Activated CD4-positive, alpha-beta T cell treated with anti-CD3 and anti-CD28 coated beads, Interleukin-2, amount 50 U/mL, for 1 hour (primary cell): ENCODE measurements at regions not wholly inside any gene's neighbourhood (a gene's known extent, or its start where the extent isn't known, plus 50 kb on each side); places are given as distances from the start of the nearest gene placed in this dataset.
"Not testable (repeated sequence)": the region's sequence is repeated elsewhere in the genome, so short reads cannot be mapped to it uniquely, and the experiment has no call there.

Source experiments
- DNase-seq: peaks from one replicate; pipeline ENCODE4 v3.0.0-alpha.2; 2020

GRCh38 chr4:181006499-181007260, 1236.5 kb upstream of the TENM3 start:
- DNase-seq: no peak

DNA sequence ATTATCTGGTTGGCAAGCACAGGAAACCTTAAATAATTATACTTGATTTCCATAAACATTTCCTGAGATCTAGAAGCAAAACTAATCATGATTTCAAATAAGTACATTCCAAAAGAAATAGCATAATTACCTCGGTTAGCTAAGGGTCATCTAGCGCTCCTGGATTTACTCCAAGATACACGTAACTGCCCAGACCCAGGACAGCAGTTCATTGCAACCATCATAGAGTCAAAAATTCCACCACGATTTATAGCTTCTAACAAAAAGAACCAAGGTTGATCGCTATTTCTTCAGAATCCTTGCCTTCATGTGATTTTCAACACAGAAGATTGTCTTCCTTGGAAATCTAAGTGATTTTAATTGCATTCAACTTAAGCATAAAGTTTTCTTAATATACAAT, 1235.5 kb upstream of the TENM3 start:
- no peak for DNase-seq

GRCh38 chr4:181008164-181008563, 1235.0 kb upstream of the TENM3 start:
- DNase-seq: no peak

DNA sequence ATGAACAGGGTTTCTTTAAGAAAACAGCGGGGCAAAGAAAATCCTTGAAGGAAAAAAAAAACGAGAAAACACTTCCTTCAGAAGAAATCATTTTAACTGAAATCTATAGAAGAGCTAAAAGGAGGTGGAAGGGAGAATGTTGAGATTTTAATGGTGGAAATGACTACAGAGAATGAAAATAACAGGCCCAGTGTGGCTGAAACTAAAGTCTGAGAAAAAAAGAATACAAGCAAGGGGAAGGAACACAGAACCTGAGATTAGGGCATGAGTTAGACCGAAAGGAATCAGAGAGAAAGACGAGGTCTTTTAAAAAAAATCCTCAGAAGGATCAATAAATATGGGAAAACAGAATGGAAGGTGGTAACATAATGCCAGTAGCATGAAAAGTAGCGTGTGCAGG, 1230.0 kb upstream of the TENM3 start:
- DNase-seq: no peak

GRCh38 chr4:181017038-181017437, 1226.2 kb upstream of the TENM3 start:
- DNase-seq: no peak

- DNase-seq: no peak
Observed at GRCh38 chr4:181018472-181018871, 1224.7 kb upstream of the TENM3 start.

- no peak for DNase-seq
Observed at GRCh38 chr4:181018913-181019312, 1224.3 kb upstream of the TENM3 start.

DNA sequence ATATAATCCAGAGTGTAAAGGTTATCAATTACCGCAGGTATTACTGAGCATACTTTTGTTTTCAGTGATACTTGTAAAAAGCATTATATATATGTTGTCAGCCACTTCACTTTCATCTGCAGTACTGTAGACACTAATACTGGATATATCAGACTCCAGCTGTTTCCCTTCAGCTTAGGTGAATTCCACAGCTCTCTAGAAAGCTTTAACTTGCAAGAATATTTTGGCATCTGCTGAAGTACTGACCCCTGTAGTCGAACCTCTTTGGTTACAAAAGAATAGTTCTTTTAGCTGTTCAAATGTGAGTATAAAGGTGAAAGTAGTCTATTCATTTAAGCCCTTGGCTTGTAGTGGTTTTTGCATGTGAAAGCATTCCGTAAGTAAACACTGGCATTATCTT, 1222.7 kb upstream of the TENM3 start:
- no peak for DNase-seq

- no peak for DNase-seq
Observed at GRCh38 chr4:181021213-181021612, 1222.0 kb upstream of the TENM3 start.

DNA sequence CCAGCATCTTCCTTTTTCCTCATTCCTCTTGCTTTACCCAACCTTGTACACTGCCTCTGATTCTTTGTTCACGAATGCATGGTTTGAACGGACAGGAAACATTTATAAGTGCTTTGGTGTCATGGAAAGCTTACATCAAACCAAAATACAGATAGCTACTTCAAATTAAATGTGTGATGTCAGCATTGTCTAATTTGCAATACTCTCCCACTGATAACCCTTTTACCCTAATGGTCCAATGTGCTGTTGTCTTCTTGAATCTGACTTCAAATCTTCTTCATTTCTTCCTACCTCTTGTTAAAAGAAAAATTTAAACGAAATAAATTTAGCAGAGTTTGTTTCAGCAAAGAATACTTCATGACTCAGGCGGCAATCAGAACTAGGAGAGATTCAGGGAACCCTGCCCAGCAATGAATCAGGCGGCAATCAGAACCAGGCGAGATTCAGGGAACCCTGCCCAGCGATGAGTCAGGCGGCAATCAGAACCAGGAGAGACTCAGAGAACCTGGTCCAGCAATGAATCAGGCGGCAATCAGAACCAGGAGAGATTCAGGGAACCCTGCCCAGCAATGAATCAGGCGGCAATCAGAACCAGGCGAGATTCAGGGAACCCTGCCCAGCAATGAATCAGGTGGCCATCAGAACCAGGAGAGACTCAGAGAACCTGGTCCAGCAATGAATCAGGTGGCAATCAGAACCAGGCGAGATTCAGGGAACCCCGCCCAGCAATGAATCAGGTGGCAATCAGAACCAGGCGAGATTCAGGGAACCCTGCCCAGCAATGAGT, 1212.9 kb upstream of the TENM3 start:
- not testable (repeated sequence) for DNase-seq

DNA sequence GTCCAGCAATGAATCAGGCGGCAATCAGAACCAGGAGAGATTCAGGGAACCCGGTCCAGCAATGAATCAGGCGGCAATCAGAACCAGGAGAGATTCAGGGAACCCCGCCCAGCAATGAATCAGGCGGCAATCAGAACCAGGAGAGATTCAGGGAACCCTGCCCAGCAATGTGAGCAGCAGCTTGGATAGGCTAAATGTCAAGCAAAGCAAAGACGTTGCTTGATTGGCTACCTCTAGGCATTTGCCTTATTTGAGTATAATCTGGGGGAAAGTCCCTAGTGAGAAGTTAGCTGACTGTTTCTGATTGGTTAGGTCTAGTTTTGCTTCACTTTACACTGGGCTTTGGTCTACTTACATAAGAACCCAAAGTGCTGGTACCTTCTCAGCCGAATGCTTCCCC, 1212.2 kb upstream of the TENM3 start:
- no peak for DNase-seq

GRCh38 chr4:181043486-181043885, 1199.7 kb upstream of the TENM3 start:
- no peak for DNase-seq

DNA sequence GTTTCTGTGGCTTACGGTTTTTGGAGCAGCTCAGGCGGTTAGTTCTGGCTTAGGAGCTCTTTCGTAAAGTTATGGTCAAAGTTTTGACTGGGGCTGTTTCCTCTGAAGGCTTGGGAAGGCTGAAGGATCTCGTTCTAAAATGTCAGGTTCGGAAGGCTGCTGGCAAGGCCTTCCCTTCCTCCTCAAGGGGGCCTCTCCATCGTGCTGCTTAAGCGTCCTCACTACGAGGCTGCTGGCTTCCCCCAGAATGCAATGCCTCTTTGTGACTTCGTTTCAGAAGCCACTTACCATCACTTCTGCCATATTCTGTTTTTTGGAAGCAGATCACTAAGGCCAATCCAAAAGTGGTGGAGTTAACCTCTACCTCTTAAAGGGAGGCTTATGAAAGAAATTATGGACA, 1196.4 kb upstream of the TENM3 start:
- no peak for DNase-seq

DNA sequence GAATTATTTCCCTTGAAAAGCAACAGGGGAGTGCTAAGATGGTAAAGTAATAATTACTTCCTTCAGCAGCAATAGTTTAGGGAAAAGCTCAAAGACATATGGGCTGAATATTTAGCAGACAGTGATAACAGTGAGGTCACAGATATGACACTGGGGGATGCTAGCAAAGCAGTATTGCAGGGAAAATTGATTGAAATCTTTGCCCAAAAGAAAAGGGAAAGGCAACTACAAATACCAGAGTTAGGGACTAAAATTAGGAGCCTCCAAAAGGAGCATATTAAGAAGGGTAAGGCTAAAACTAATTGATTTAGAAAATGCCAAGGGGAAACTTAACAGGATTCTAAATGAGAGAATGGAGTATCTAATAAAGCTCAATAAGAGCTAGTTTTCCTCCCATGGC, 1191.3 kb upstream of the TENM3 start:
- no peak for DNase-seq

DNA sequence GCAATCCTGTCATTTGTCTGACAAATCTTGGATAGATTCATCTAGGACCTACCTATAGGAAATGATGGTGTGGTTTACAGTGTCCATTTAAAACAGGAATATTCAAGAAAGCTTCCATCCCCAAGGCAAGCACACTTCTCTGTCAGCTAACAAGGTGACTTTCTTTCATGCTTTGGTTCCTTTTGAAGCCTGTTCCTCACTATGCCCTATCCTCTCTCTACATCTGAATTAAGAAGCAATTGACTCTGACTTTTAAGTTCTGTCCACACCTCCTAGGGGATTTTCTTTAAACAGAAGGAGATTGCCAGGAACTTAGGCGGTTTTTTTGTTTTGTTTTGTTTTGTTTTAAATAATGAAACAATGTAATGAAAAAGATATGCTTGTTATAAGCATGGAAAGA, 1181.4 kb upstream of the TENM3 start:
- DNase-seq: no peak

DNA sequence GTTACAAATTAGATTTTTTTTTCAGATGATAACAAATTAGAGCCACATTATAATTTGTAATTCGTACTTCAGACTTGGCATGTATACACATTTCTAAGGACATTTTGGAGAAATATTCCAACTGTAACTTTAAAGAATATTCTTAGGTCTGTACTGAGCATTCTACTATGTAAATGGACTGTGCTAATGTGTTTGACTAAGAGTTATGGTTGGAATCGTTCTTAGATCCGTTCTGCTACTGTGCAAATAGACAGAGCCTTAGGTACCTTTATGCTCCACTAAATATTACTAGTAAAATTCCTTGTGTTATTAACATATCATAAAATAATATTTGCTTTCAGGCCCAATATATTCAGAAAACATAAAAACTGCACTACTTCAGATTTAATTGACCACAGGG, 1180.0 kb upstream of the TENM3 start:
- DNase-seq: no peak

- no peak for DNase-seq
Observed at GRCh38 chr4:181077341-181077740, 1165.9 kb upstream of the TENM3 start.

DNA sequence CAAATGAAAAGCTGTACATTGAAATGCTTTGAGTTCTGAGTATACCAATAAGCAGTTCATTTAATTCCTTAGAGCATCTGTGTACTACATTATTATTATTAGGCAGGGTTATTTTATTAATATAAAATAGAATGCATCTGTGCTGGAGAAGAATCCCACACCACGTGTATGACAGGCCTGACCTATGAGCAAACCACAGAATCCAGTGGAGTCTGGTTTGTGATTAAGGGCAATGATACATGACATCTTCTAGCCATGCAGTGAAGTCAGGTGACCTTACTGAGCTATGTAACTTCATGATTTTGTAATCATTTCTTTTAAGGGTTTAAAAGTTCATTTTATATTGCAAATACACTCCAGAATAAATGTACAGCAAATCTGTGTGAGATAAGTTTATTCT, 1165.0 kb upstream of the TENM3 start:
- no peak for DNase-seq

GRCh38 chr4:181083757-181084361, 1159.3 kb upstream of the TENM3 start:
- no peak for DNase-seq

DNA sequence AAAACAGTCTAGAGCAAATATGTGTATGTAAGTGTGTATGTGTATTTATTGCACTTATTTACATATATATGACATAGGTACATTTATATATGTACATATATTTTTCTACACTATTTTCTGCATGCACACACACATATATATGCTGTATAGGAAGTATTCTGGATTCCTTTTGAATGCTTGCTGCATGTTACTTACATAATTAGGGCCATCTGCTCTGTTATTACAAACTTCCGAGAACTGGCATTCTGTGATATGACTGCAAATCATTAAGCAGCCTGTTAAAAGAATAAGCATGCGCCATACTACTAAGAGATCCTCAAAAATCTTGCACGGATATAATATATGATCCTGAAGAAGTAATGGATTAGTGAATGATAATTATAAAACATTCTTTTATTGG, 1157.6 kb upstream of the TENM3 start:
- no peak for DNase-seq

- DNase-seq: no peak
Observed at GRCh38 chr4:181105487-181105886, 1137.7 kb upstream of the TENM3 start.

DNA sequence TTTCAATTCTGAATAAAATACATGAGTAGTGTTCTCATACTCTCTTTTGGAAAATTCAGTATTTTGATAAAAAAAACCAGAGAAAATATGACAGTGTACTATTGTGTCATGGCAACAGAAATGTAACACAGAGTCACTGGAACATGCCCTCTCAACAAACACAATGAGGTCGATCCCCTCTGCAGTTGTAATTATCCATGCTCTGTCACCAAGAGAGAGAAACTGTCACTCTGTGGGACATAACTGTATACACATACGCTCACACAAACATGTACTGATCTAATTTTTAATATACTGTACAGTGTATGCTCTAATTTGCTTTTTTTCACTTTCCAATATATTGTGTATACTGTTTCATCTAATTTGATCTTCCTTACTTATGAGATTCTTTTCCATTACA, 1136.8 kb upstream of the TENM3 start:
- no peak for DNase-seq

GRCh38 chr4:181108237-181108636, 1135.0 kb upstream of the TENM3 start:
- DNase-seq: no peak

GRCh38 chr4:181119186-181119585, 1124.0 kb upstream of the TENM3 start:
- no peak for DNase-seq
